ENCODE measurements at regions not wholly inside any gene's neighbourhood (a gene's known extent, or its start where the extent isn't known, plus 50 kb on each side); places are given as distances from the start of the nearest gene placed in this dataset.

GRCh38 chr13:66071608-66072007, 1158.5 kb downstream of the PCDH9 start:
- no peak for DNase-seq

- DNase-seq = no peak
These were observed 1159.1 kb downstream of the PCDH9 start for GRCh38 chr13:66071029-66071428.

GRCh38 chr13:66069570-66069969, 1160.6 kb downstream of the PCDH9 start:
- DNase-seq = no peak

DNA sequence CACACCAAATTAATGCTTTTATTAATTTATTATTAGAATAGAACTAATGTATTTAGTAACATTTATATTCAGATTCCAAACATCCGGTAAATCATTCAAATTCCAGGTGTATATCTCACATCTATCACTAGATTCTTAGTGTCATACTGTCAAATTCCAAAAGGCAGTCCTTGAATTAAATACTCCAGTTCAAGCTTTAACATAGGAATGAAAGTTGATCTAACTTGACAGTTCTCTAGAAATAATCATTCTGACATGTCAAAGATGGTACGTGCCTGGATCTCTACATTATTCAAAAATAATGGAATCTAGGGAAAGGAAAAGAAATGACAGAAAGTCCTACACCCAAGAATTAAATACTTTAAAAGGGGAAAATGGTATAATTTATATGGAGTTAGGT, 1161.5 kb downstream of the PCDH9 start:
- no peak for DNase-seq

GRCh38 chr13:66048888-66049287, 1181.2 kb downstream of the PCDH9 start:
- DNase-seq = no peak

DNA sequence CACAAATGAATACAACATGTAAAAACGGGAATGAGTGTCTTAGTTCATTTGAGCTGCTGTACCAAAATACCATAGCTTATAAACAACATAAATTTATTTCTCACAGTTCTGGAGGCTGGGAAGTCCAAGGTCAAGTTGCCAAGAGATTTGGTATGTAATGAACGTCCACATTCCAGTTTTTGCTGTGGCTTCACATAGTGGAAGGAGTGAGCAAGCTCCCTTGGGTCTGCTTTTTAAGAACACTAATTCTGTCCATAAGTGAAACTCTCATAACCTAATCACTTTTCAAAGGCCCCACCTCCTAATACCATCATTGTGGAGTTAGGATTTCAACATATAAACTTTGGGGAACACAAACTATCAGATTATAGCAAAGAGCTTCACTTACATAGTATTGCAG, 1189.6 kb downstream of the PCDH9 start:
- DNase-seq = no peak

DNA sequence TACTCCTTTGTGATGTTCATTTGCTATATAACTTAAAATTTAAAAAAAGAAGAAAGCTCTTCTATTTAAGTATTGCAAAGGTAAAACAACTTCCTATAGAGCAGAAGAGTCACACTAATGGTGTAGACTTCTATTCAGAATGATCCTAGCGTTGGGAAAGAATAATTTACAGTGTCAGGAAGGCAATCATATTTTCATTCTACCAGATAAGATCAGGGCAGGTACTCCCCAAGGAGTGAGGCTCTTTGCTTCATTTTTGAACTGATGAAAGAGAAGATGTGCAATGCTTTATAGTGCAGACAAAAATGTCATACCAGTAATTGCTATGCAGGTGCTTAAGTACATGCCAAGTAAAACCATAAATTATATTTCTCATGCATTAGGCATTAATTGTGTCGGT, 1193.0 kb downstream of the PCDH9 start:
- no peak for DNase-seq

- no peak for DNase-seq
These were observed 1193.5 kb downstream of the PCDH9 start for GRCh38 chr13:66036636-66037035.

DNA sequence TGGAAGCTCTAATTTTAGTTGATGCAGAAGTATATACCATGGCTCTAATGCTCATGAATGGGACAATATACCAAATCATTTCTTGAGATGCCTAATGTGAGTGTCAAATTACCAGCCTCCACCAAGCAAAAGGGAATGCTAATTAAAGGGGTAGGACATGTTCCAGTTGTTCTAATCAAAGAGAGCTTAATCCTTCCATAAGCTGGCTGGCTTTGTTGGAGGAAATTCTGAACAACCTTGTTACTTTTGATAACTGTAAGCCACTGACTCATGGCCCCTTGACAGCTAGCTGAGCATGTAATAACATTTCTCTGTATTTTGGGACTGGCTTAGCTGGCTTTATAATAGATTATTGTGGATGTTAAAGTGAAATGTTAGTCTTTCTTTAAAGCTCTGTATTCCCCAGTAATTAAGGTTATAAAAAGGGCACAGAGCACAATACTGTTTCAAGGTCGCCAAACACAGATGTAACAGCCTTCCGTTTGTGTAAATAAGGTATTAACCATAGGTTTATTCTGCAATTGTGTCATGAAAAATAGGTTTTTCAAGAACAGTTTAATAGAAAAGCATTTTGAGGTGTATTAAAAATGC, 1194.0 kb downstream of the PCDH9 start:
- DNase-seq = no peak

DNA sequence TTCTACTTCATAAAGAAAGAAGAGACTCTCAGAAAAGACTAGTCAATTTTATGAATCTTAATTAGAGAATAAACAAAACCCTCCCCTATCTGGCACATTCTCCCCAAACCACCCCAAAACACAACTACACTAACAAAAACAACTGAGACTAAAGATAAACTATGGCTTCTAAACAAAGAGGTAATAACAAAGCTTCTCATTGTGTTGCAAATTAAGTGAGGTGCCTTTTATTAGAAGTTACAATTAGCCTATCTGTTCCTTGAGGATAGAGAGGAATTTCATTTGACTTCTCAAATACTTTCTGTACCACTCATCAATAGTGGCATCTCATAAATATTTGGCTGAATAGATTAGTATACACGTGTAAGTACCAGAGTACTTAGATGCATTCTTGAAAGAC, 1196.2 kb downstream of the PCDH9 start:
- DNase-seq = no peak

DNA sequence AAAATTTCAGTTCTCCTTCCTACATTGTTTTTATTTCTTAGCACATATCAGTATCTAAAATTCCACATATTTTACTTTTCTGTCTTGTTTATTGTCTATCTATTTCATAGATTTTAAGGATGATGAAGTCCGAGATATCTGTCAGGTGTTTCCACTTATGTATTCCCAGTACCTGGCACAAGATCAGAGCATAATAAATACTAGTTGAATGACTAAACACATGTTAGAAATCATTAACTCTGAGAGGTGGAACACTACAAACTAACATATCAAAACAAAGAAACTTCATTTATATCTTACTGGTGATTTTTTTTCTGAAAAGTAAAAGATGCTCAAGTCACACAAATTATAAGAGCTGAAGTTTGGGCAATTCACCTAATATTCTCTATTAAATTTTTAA, 1208.3 kb downstream of the PCDH9 start:
- no peak for DNase-seq

GRCh38 chr13:66014771-66015170, 1215.4 kb downstream of the PCDH9 start:
- no peak for DNase-seq

GRCh38 chr13:66009241-66009640, 1220.9 kb downstream of the PCDH9 start:
- DNase-seq = no peak

- DNase-seq = no peak
These were observed 1226.6 kb downstream of the PCDH9 start for GRCh38 chr13:66003558-66003957.

GRCh38 chr13:66001140-66001539, 1229.0 kb downstream of the PCDH9 start:
- no peak for DNase-seq

DNA sequence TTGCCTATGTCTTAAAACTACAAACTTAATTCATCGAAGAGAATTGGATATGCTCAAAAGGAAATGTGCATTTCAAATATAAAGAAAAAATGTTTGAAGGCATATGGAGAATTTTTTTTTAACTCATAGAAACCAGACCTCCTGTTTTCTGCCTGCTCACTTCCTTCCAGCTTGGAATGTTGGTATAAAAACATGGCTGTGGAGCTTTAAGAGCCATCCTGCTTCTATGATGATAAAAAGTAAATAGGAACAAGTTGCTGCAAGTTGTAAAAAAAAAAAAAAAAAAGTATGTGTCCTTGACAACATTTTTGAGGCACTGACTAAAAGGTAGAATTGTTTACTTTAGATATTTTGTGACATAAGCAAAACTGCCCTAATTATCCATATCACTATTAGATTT, 1230.7 kb downstream of the PCDH9 start:
- DNase-seq = no peak

GRCh38 chr13:65990684-65991083, 1239.5 kb downstream of the PCDH9 start:
- no peak for DNase-seq

- DNase-seq = no peak
These were observed 1244.5 kb downstream of the PCDH9 start for GRCh38 chr13:65985612-65986011.

GRCh38 chr13:65977525-65977924, 1252.6 kb downstream of the PCDH9 start:
- no peak for DNase-seq

GRCh38 chr13:65971541-65971940, 1258.6 kb downstream of the PCDH9 start:
- DNase-seq = no peak

DNA sequence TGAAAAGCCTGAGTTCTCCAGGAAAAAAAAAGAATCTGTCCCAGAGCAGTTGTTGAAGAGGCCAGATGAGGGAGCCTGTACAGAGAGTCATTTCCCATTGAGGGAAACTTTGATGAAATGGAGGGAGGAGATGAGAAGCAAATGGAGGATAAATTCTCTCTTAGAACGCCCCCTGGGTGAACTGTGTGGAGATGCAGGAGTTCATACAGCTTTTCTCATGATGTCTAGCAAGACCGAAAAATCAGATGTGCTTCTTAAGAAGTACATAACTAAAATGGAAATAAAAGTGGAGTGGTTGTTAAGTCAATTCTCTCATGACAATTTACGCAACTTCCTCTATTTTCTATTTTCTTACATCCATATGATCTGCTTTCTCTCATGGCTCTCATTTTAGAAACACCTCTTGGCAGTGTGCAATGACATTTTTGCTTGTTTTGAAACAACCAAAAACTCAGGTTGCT, 1263.1 kb downstream of the PCDH9 start:
- DNase-seq = no peak

- no peak for DNase-seq
These were observed 1264.6 kb downstream of the PCDH9 start for GRCh38 chr13:65965501-65965900.

- DNase-seq = no peak
These were observed 1265.5 kb downstream of the PCDH9 start for GRCh38 chr13:65964672-65965071.

DNA sequence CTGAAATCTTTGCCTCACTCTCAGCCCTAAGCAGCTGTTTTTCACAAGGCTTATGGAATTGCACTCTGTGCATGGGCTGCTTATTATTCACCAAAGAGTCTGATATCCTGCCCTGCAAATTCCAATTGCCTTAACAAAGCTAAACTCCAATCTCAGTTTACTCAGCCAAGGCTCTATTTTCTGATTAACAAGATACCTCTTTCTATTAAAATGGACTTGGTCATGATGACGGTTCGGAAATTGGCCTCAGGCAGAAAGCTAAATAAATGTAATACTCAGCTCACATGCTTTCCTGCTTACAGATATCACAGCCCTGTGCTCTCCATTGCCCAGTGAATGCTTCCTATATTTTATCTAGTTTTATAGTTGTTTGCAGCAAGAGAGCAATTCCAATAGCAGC, 1270.8 kb downstream of the PCDH9 start:
- no peak for DNase-seq

DNA sequence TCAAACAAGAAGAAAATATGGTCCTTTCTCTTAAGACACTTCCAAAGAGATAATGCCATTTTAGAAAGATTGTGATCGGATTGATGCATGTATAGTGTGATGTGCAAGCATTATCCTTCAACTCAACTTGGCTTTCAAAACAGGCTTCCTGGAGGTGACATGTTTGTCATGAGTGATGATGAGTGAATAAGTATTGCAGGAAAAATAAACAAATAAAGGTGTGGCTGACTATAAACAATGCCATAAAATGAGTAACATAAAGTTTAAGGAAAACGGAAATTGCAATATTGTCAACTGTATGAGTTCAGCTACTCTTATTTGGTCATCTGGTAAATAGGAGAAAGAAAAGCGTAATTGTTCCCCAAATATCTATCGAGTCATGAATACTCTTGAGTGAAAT, 1283.7 kb downstream of the PCDH9 start:
- DNase-seq = no peak
